Gastrocnemius medialis (tissue), 4 donors: ENCODE measurements at regions not wholly inside any gene's neighbourhood (a gene's known extent, or its start where the extent isn't known, plus 50 kb on each side); places are given as distances from the start of the nearest gene placed in this dataset.

Experiments
- POLR2A ChIP-seq, 2 donors: fragments of 450-650 bp; IDR thresholded peaks; one replicate each; pipeline ENCODE4 v1.6.1; 2017; ENCODE audit warnings: antibody characterized with exemption in 2 of 2, mild to moderate bottlenecking in 2 of 2, moderate library complexity in 2 of 2
- TF ChIP-seq, protein P1 (sequence below), 5 experiments: fragments of 450-650 bp in 3 of 5; fragments of 200-600 bp in 2 of 5; sonication (generic) in 2 of 5; IDR thresholded peaks in 4 of 5; conservative IDR thresholded peaks in 1 of 5; 1 replicate in 4 of 5; 2 replicates in 1 of 5; pipeline ENCODE4 v1.5.1; 2016 to 2019; ENCODE audit warnings: antibody characterized with exemption in 5 of 5, mild to moderate bottlenecking in 3 of 5, moderate library complexity in 3 of 5

GRCh38 chr13:90628471-90628870, 719.0 kb upstream of the MIR17HG start:
- no peak for TF ChIP-seq POLR2A (IDR thresholded peaks at IDR 0.05)
- TF ChIP-seq, protein P1, sequence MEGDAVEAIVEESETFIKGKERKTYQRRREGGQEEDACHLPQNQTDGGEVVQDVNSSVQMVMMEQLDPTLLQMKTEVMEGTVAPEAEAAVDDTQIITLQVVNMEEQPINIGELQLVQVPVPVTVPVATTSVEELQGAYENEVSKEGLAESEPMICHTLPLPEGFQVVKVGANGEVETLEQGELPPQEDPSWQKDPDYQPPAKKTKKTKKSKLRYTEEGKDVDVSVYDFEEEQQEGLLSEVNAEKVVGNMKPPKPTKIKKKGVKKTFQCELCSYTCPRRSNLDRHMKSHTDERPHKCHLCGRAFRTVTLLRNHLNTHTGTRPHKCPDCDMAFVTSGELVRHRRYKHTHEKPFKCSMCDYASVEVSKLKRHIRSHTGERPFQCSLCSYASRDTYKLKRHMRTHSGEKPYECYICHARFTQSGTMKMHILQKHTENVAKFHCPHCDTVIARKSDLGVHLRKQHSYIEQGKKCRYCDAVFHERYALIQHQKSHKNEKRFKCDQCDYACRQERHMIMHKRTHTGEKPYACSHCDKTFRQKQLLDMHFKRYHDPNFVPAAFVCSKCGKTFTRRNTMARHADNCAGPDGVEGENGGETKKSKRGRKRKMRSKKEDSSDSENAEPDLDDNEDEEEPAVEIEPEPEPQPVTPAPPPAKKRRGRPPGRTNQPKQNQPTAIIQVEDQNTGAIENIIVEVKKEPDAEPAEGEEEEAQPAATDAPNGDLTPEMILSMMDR (IDR thresholded peaks at IDR 0.05 in 4 of 5, conservative IDR thresholded peaks at IDR 0.05 in 1 of 5), result no peak
